ENCODE measurements at regions not wholly inside any gene's neighbourhood (a gene's known extent, or its start where the extent isn't known, plus 50 kb on each side); places are given as distances from the start of the nearest gene placed in this dataset.

DNA sequence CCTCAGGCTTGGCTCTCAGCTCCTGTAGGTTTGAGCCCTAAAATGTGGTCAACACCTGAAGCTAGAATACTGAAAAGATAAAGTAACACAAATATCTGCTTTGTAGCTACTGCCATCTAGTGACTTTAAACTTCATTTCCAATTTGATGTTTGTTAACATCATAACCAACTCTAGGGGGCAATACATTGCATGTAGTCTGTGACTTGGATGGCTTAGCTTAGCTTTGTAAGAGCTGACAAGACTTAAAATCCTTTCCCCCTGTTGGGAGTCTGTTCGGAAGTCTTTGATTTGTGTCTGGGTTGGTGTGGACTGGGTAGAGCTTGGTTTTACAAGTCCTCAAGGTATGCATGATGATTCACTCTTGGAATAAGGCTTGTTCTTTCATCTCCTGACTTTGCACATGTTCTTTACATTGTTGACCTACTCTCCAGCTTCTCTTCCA lies 51.7 kb downstream of the SCN11A start:
- peak; percentile 61 for DNase-seq (ENCODE audit: low spot score)

DNA sequence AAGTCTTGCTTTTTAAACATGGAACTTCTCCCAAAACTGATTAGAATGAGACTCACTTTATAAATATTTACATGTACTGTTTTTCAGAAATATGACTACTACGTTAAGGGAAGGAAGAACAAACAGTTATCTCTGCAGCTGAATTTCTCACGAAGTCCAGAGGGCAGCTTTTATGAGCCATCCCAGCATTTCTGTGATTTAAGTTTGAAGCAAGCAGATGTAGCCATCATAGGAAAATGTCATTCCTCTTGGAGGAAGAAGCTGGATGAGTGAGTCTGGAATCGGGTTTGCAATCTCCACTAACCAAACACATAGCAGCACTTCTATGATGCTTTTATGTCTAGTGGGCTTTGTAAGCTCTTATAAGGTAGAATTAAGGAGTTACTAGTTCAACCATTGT lies 53.7 kb downstream of the SCN11A start:
- no peak for DNase-seq (ENCODE audit: low spot score)

DNA sequence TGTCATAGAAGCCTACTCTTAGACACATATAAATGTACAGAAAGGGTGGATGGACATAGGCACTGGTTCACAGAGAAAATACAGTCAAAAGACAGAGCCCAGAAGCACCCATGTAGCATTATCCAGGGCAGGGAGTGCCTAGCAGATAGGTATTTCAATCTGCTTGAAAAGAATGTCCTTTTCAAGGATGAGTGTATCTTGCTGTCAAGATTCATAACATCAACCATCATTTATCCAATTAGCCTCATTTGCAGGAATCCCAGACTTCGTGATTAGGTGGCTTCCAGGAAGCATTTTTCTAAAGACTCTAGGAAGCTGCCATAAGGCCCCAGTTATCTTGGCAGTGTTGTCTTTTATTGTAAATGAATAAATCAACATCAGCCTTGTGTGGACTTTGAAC lies 55.6 kb downstream of the SCN11A start:
- no peak for DNase-seq (ENCODE audit: low spot score)

DNA sequence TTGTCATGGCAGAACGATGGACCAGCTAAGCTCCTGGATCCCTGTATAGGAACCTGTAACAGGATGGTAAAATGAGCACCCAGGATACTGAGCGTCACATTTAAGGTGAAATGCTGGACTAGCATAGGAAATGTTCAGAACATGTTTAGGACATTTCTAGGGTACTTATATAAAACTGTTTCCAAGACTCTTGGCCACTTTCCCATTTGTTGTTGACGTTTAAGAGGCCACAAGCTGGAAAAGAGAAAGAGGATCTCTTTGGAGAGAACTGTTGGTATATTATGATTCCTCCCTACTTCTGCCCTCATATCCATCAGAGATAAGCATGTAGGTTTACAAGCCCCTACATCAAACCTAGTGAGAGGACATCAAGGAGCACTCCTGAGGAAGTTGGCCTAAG lies 57.5 kb downstream of the SCN11A start:
- no peak for DNase-seq (ENCODE audit: low spot score)

DNA sequence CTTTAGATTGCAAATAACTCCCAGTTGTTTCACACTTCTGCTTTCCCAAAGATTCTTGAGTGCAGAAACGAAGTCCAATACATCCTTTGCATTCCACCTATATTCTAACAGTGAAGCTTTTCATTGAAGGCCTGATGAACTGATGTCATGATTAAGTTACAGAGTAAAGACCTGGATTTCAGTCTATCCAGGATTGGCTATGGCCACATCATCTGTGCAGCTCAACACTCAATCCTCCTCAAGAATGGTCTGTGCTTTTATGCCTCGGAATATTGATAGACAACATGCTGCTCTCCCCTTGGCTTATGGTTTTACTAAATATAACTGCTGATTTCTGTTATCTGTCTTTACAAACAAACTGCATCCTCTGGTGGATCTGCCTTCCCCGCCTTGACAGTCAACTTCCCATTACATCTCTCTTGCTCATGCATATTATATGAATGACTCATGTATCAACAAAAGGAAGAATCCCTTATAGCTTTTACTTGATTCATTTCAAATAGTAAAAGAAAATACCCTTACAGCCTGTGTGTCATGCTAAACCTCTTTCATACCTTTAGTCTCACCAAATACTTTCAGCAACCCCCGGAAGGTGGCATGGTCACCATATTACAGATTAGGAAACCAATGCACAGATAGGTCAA lies 59.5 kb downstream of the SCN11A start:
- no peak for DNase-seq (ENCODE audit: low spot score)

DNA sequence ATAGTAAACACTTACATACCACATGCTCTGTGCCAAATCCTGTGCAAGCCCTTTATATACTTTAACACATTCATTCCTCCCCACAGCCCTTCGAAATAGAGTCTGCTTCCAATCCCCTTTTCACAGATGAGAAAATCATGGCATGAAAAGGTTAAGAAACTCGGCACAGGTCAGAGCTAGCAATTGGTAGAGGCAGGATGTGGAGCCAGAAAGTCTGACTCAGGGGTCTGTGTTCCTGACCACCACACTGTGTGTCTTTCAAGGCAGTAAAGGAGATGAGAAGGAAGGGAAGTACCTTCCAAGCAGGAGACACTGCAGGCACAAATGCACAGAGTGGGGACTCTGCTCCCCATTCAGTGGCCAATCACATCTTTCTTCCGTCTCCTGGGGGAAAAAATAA lies 61.1 kb downstream of the SCN11A start:
- no peak for DNase-seq (ENCODE audit: low spot score)

DNA sequence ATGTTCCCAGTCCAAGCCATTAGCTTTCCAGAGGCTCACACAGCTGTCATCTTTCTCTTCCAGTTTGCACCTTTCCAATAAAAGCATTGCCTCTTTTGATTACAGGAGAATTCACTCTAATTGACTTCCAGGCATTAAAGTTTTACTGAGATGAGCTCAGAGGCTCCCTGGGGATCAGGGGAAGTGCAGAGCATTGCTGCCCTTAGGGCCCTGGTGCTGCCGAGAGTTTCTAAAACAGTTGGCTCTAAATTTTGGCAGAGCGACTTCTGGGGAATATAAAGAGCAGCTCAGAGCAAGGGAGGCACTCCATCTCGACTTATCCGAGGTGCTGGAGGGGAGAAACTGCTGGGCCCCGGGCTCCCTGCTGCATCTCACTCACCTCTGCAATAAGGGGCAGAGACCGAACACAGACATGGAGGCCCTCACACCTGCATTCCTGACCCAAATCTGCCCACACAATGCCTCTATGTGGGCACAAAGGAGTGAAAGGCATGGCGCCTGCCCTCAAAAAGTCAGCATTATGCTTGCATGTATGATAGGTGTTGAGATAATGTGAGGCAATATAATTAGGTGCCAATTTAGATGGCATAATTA lies 61.7 kb downstream of the SCN11A start:
- DNase-seq (ENCODE audit: low spot score), result no peak

DNA sequence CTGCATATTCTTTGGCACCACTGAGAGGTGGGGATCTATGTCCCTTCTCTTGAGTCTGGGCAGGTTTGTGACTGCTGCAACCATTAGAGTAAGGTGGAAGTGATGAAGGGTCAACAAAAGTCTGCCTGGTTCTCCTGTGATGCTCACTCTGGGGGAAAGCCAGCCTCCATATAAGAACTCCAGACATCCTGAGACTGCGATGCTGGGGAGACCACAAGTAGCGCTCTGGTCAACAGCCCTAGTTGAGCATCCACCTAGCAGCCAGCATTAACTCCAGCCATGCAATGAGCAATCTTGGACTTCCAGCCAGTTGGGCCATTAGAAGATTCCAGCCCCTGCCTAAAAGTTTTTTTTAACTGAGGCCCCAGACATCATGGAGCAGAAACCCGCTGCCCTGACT lies 62.8 kb downstream of the SCN11A start:
- no peak for DNase-seq (ENCODE audit: low spot score)

DNA sequence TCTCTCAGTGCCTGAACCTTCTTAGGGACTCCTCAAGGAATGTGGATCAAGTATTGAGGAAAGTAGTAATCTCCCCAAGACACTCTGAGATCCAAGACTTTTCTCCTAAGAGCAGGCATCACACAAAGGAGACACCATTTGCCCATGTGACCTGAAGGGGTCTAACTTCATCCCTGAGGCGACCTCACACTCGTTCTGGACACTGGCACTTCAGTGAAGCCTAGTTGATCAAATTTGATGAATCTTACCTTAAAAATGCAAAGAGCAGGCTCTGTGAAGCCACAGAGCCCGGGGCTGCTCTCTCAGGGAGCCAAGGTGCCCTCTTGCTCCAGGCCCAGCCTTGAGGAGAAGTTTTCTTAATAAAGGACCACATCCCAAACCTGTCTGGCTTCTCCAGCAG lies 64.3 kb downstream of the SCN11A start:
- no peak for DNase-seq (ENCODE audit: low spot score)

DNA sequence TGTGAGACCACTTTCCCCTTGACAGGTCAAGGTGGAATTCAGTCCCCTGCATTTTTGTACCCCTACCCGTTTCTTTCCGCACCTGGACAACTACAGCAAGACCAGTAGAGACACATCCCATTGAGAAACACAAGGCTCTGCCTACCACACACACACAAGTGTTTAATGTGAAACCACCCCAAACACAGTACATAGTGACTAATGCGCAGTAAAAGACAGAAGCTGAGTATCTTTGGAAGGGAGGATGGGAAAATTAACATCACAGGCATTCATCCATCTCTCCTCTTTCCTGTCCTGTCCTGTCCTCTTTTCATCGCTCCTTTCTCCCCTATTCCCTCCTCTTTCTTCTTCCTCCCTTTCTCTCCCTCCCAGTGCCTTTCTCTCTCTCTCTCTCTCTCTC lies 64.8 kb downstream of the SCN11A start:
- no peak for DNase-seq (ENCODE audit: low spot score)

DNA sequence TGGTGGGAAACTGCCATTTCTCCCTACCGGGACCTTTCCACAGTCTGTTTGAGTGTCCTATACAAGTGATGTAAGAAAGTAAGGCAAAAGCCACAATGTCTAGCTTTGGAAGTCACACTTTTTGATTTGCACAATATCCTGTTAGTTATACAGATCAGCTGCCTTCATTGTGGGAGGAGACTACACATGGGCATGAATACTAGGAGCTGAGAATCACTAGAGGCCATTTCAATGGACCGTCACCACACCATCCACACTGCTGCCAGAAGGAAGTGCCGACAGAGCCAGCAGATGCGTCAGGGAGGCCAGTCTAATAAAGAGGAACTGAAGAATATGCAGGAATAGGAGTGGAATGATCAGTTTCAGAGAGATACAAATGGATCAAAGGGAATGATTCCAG lies 65.8 kb downstream of the SCN11A start:
- no peak for DNase-seq (ENCODE audit: low spot score)

DNA sequence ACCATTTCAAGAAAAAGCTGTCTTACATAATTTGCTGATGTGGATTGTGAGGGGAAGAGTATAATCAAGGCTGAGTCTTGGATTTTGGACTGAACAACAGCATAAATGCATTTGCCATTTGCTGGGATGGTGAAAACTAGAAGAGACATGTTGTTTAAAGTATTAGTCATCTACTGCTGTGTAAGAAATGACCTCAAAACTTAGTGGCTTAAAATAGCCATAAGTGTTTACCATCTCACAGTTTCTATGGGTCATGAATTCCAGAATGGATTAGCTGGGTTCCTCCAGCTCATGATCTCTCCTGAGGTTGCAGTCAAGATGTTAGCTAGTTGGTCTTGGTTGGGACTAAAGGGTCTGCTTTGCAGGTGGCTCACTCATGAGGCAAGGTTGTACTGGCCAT lies 66.2 kb downstream of the SCN11A start:
- no peak for DNase-seq (ENCODE audit: low spot score)

DNA sequence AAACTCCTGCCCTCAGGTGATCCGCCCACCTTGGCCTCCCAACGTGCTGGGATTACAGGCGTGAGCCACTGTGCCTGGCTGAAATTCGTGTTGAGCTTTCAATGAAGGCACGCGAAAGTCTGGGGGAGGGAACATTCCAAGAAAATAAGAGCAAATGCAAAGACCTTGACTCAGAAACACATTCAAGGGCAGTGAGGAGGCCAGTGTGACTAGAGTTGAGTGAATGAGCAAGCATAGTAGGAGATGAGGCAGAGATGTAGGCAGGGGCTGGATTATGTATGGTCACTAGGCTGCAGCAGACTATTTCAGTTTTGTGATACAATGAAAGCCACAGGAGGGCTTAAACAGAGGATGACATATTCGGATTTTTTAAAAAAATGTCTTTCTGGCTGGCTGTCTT lies 67.0 kb downstream of the SCN11A start:
- DNase-seq (ENCODE audit: low spot score), result no peak

DNA sequence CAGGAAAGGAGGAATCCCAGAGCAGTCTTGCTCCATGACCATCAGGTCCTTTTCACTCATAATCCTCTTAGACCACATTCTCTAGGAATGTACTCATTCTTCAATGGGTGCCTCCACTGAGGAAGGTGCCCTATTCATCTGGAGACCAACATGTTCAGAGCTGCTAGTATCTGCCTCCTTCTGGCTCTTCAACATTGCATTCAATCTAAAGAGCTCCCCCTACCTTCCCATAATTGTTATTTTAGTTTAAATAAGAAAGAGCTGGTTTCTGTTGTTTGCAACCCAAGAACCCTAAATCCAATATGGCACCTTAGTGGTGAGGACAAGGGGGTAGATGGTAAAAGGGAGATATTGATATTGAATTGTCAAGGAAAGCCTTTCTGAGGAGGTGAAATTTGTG lies 67.6 kb downstream of the SCN11A start:
- no peak for DNase-seq (ENCODE audit: low spot score)

DNA sequence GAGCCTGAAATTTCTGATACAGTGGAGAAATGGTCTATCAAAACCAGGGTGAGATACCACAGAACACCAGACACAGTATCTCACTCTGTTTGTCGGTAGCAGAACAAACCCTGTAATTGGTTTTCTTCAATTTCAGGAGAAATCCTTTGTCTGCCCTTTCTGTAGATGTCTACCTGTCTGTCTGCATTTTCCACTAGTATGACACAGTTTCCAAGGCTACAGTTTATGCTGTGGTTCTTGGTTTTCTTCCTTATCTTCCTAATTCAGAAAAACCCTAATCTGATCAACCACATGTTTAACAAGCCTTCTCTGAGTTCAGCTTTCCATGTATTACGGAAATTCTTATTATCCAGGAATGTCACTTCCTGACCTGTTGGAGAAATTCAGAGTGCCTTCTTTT lies 70.8 kb downstream of the SCN11A start:
- DNase-seq (ENCODE audit: low spot score), result no peak

DNA sequence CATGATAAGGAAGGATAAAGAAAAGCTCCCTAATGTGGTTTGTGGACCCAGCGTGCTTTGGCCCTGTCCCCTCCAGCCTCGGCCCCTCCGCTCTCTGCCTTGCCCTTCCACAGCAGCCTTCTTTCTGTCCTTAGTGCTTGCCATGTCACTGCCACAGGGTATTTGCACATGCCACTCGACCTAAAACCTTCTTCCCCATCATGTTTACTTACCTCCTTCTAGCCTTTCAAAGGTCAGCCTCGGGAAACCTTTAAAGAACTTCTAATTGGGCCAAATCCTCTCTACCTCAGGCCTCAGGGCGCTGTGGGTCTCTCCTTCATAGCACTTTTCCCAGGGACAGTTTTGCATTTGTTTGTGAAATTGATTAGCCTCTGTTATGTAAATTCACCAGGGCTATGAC lies 73.0 kb downstream of the SCN11A start:
- no peak for DNase-seq (ENCODE audit: low spot score)

DNA sequence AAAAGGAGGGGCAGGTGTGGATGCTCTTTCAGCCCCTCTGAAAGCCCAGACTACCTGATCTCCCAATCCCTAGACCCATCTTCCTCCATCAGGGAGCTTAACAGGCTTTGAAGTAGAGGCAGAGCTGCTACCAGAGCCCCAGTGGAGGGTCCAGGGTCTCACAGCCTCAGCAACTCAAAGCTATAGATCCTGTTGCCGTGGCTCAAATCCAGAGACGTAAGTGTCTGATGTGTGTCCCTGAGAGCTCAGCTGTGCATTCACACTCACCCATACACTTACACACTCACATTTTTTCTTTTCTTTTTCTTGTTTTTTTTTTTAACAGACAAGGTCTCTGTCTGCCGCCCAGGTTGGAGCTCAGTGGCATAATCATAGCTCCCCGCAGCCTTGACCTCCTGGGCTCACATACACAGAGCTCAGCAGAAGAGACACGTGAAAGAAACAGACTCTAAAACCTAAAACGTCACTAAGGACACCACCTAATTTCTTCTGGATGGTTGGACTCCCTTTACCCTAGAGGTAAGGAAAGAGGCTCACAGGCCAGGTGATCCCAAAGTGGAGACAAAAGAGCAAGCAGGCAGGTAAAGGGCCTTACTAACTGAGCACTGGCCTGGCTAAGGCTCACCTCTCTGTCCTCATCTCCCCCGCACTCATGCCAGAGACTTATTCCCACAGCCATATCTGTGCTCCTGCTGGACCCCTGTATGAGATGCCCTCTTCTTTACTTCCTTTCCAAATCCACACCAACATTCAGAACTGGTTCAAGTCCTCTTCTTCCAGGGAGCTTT lies 80.7 kb downstream of the SCN11A start:
- DNase-seq (ENCODE audit: low spot score), result no peak

DNA sequence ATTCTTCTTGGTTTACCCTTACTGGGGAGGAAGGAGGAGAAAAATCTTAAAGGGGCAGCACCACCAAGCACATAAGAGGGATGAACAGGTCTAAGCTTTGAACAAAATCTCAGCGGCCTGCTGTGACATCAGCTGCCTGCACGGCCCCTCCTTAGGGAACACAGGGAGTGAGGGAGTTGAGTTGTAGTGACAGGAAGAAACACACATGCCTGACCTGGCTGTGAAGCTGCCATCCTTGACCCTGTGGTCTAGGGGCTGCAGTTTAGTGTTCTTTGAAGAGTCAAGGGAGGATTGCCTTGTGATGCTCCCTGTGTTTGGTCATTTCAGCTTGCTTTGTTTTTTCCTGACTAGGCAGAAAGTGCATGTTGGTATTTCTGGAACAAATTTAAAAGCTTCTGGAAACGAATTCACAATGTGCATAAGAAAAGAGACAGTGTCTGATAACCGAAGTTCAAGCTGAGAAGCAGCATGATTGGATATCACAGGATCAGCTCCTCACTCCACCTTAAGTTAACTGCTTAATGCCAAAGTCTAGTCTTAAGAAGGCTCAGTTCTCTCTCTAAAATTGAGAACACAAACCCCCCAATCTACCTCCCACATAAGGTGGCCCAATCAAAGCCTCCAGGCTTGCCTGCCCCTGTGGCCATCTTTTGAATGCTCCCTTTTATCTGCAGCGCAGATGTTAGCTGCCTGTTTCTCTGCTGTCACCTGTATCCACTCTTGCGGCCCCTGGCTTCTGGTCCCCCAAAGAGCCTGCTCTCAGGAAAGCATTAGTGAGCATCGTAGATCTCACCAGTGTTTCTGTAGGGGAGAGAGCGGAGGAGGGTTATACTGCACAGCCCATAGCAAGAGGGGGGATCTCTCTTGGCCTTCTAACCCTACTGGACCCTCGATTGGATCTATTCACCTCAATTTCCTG lies 82.2 kb downstream of the SCN11A start:
- no peak for DNase-seq (ENCODE audit: low spot score)

DNA sequence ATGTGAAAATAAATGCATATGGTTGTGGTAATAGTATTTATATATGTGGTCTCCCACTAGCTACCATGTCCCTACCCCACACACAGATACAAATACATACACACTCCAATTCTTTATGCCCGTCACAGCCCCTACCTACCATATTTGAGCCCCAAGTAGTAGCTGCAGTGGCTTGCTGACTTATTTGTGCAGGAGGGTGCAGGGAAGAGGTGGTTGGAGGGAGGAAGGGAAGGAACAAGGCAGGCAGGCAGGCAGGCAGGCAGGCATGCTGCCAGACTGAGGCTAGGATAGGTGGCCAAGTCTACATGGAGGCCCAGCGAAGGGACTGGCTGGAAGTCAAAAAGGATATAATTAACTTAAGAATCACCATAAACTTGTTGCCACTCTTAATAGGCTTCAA lies 82.9 kb downstream of the SCN11A start:
- DNase-seq (ENCODE audit: low spot score), result no peak

DNA sequence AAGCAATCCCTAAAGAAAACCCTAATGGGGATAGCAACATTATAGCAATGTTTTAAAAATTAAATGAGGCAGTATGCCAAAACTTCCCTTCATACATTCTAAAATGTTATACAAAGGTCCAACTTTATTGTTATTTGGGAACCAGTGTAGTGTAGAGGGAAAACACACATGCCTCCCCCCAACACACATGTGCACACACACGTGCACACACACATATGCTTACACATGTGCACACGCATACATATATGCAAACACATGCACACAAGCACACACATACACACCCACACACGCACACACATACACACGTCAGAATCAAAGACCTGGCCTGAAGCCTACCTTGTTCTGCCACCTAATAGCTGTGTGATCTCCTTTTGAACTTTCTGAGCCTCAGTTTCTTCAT lies 83.3 kb downstream of the SCN11A start:
- DNase-seq (ENCODE audit: low spot score), result no peak

DNA sequence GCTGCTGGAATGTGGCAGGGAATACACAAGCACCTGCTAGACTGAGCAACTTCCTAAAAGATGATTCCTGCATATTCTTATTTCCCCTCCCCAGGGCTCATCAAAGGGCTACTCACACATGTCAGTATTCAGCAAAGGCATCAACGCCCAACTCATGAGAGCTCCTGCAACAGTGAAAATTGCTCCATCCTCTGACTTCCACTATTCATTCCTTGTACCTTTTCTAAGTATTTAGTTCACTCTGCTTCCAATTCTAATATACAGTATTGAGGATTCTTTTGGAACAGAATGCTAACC lies 84.1 kb downstream of the SCN11A start:
- no peak for DNase-seq (ENCODE audit: low spot score)
